ENCODE measurements at regions not wholly inside any gene's neighbourhood (a gene's known extent, or its start where the extent isn't known, plus 50 kb on each side); places are given as distances from the start of the nearest gene placed in this dataset.

- Histone ChIP-seq H3K4me3 (no peak overlapping the region), H3K36me3 (ENCODE audit: low read depth) (no peaks in the 10 kb centered on the region), H3K79me2 (ENCODE audit: low read depth) (no peaks in the 10 kb centered on the region), H4K20me1 (ENCODE audit: insufficient read depth) (no peaks in the 10 kb centered on the region), H3K4me1 (replicated peaks; ENCODE audit: insufficient read depth) (no peaks in the 10 kb centered on the region), H3K27ac (no peak overlapping the region), H3F3A (ENCODE audit: insufficient read depth, low read depth) (no peaks in the 10 kb centered on the region), H3K9me2 (ENCODE audit: insufficient read depth) (no peaks in the 10 kb centered on the region), H3K9me3 (ENCODE audit: insufficient read depth, low read depth) (no peaks in the 10 kb centered on the region), H3K4me2 (no peak overlapping the region), H3K27me3 (ENCODE audit: insufficient read depth, low read depth) (peaks cover 74% of the 10 kb centered on the region), H2AFZ (no peak overlapping the region)
- CTCF ChIA-PET = no interaction called here
- TF ChIP-seq CTCF (conservative IDR thresholded peaks at IDR 0.05) (no peak), EZH2 (IDR thresholded peaks at IDR 0.05; ENCODE audit: low read depth) (no peak)
- no peak for DNase-seq
- POLR2A ChIA-PET (ENCODE audit: unreplicated experiment) = no interaction called here
- intact Hi-C loops (cut with micrococcal nuclease; ENCODE audit: unreplicated experiment) = no loop called here
- no TSS peak for BruUV-seq (replicated peaks)
Measured at GRCh38 chr18:47720741-47721140, 209.7 kb downstream of the SMAD2 start.

- H3K9me3 ChIP-seq (ENCODE audit: insufficient read depth, low read depth) = no peaks in the 10 kb centered on the region
- no peak overlapping the region for H3K27ac ChIP-seq
- no peaks in the 10 kb centered on the region for H3K9me2 ChIP-seq (ENCODE audit: insufficient read depth)
- no peak overlapping the region for H3K4me2 ChIP-seq
- TF ChIP-seq CTCF (conservative IDR thresholded peaks at IDR 0.05) = no peak
- no peak for TF ChIP-seq EZH2 (IDR thresholded peaks at IDR 0.05; ENCODE audit: low read depth)
- no peaks in the 10 kb centered on the region for H3K36me3 ChIP-seq (ENCODE audit: low read depth)
- H3K4me1 ChIP-seq (replicated peaks; ENCODE audit: insufficient read depth) = no peaks in the 10 kb centered on the region
- no peak overlapping the region for H2AFZ ChIP-seq
- DNase-seq = no peak
- no peaks in the 10 kb centered on the region for H4K20me1 ChIP-seq (ENCODE audit: insufficient read depth)
- ChIA-PET POLR2A (ENCODE audit: unreplicated experiment) (no interaction called here), CTCF (no interaction called here)
- BruUV-seq (replicated peaks) = no TSS peak
- peaks cover 61% of the 10 kb centered on the region for H3K27me3 ChIP-seq (ENCODE audit: insufficient read depth, low read depth)
- no peaks in the 10 kb centered on the region for H3F3A ChIP-seq (ENCODE audit: insufficient read depth, low read depth)
- no peak overlapping the region for H3K4me3 ChIP-seq
- no peaks in the 10 kb centered on the region for H3K79me2 ChIP-seq (ENCODE audit: low read depth)
- intact Hi-C loops (cut with micrococcal nuclease; ENCODE audit: unreplicated experiment) = no loop called here
Measured at GRCh38 chr18:47719096-47719780, 211.2 kb downstream of the SMAD2 start.

- no peaks in the 10 kb centered on the region for H3K79me2 ChIP-seq (ENCODE audit: low read depth)
- peaks cover 55% of the 10 kb centered on the region for H3K27me3 ChIP-seq (ENCODE audit: insufficient read depth, low read depth)
- H3K4me2 ChIP-seq = no peak overlapping the region
- H3K4me1 ChIP-seq (replicated peaks; ENCODE audit: insufficient read depth) = no peaks in the 10 kb centered on the region
- H3K36me3 ChIP-seq (ENCODE audit: low read depth) = no peaks in the 10 kb centered on the region
- no peak overlapping the region for H2AFZ ChIP-seq
- H4K20me1 ChIP-seq (ENCODE audit: insufficient read depth) = no peaks in the 10 kb centered on the region
- no peaks in the 10 kb centered on the region for H3F3A ChIP-seq (ENCODE audit: insufficient read depth, low read depth)
- ChIA-PET CTCF (no interaction called here), POLR2A (ENCODE audit: unreplicated experiment) (no interaction called here)
- intact Hi-C loops (cut with micrococcal nuclease; ENCODE audit: unreplicated experiment) = no loop called here
- H3K4me3 ChIP-seq = no peak overlapping the region
- H3K27ac ChIP-seq = no peak overlapping the region
- DNase-seq = no peak
- TF ChIP-seq EZH2 (IDR thresholded peaks at IDR 0.05; ENCODE audit: low read depth) (no peak), CTCF (conservative IDR thresholded peaks at IDR 0.05) (no peak)
- BruUV-seq (replicated peaks) = no TSS peak
- no peaks in the 10 kb centered on the region for H3K9me2 ChIP-seq (ENCODE audit: insufficient read depth)
- H3K9me3 ChIP-seq (ENCODE audit: insufficient read depth, low read depth) = no peaks in the 10 kb centered on the region
Measured at GRCh38 chr18:47718646-47719045, 211.8 kb downstream of the SMAD2 start.
